ENCODE measurements at regions not wholly inside any gene's neighbourhood (a gene's known extent, or its start where the extent isn't known, plus 50 kb on each side); places are given as distances from the start of the nearest gene placed in this dataset.

DNA sequence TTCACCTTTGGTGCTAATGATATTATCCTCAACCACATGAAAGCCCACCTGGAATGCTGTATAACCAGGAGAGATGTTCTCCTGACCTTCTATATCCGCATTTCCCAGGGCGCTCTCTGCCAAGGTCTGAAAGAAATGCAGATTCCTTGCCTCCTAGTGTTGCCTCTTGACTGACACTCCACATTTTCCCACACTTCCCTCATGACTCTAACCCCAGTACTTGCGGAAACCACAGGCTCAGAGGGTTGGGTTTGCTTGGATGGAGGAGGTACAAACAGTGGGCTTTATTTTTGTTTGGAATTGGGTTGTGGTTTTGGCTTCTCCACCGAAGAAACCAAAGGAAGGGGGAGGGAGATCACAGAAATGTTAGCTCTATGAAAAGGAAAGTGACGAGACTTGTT is 222.9 kb upstream of the CELF2 start:
- H3K4me3 ChIP-seq (ENCODE audit: low read length) = no peak overlapping the region
- TF ChIP-seq, protein P1, sequence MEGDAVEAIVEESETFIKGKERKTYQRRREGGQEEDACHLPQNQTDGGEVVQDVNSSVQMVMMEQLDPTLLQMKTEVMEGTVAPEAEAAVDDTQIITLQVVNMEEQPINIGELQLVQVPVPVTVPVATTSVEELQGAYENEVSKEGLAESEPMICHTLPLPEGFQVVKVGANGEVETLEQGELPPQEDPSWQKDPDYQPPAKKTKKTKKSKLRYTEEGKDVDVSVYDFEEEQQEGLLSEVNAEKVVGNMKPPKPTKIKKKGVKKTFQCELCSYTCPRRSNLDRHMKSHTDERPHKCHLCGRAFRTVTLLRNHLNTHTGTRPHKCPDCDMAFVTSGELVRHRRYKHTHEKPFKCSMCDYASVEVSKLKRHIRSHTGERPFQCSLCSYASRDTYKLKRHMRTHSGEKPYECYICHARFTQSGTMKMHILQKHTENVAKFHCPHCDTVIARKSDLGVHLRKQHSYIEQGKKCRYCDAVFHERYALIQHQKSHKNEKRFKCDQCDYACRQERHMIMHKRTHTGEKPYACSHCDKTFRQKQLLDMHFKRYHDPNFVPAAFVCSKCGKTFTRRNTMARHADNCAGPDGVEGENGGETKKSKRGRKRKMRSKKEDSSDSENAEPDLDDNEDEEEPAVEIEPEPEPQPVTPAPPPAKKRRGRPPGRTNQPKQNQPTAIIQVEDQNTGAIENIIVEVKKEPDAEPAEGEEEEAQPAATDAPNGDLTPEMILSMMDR (conservative IDR thresholded peaks at IDR 0.05; ENCODE audit: low read length) = no peak
- DNase-seq (ENCODE audit: low read depth) = peak; percentile 87

DNA sequence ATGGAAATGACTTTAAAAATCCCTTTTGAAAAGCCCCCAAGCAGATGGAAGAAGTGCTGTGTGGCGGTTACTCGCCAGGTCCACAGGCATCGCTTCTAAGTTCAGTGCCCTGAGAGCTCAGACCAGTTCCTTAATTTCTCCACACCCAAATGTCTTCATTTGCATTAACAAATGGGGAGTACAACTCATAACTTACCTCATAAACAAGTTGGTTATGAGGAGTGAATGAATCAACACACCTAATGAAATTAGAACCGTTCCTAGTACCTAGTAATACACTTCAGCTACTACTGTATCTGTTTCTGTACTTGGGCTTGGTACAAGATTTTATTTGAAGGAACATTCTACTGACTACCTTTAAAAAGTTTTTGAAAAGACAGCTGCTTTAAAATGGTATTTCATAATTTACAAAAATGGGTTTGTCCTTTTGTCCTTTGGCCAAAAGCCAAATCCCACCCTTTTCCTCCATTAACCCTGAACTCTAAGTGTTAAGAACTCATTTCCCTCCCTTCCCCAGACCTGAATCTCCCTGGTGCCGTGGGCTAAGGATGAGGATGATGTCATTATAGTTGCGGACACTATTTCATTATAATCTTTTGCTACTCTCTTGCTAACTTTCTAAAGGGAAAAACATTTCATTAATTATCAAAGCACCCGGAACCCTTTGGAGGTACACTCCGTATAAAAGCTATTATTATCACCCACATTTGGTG is 221.5 kb upstream of the CELF2 start:
- H3K4me3 ChIP-seq (ENCODE audit: low read length) = no peak overlapping the region
- peak; percentile 26 for DNase-seq (ENCODE audit: low read depth)
- TF ChIP-seq, protein P1 (conservative IDR thresholded peaks at IDR 0.05; ENCODE audit: low read length) = no peak

DNA sequence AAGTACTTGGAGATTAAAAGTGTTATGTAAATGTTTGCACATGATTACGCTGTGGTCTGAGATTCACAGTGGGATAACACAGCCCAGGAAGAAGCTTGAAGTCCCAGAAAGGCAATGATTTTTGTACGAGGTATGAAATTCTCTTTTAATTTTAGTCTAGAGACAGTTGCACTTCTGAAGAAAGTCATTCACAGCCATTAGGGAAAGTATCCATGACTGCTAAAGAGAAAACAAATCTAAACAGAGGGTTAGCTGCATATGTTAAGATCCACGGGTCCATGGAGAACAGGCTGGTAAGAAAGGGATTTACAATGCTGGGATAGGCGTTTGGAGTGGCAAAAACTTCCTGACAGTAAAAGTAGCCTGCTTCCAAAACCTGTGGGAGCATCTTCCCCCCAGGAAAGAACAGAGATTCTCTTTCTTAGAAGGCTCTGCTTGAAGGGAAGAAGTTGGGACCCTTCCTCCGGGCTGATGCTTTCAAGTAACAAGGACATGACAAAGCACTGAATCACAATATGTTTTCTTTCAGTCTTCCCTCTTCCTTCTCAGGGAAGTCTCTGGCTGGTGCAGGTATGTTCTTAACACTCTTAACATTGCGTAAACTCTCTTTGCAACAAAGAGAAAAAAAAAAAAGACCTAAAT is 220.8 kb upstream of the CELF2 start:
- no peak overlapping the region for H3K4me3 ChIP-seq (ENCODE audit: low read length)
- TF ChIP-seq, protein P1 (conservative IDR thresholded peaks at IDR 0.05; ENCODE audit: low read length) = no peak
- DNase-seq (ENCODE audit: low read depth) = peak; percentile 25

DNA sequence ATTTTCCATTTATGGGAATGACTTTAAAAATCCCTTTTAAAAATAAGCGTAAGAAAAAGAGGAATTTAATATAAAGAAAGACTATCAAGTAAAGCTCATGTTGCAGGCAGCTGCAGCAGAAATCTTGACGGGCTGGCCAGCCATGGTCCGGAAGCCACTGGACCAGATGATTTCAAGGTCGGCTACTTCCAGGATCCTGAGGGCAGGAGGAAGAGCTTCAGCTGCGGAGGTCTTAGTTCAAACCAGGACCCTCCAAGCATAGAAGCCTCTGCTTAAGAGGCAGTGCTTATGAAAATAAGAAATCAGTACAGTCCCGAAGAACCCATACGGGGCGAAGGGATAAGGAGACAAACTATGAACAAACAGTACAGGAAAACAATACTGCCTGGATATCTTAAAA is 220.2 kb upstream of the CELF2 start:
- peak overlapping the region; percentile 6; the same call in 1 of the 2 replicates for H3K4me3 ChIP-seq (ENCODE audit: low read length)
- TF ChIP-seq, protein P1 (conservative IDR thresholded peaks at IDR 0.05; ENCODE audit: low read length) = no peak
- DNase-seq (ENCODE audit: low read depth) = no peak

DNA sequence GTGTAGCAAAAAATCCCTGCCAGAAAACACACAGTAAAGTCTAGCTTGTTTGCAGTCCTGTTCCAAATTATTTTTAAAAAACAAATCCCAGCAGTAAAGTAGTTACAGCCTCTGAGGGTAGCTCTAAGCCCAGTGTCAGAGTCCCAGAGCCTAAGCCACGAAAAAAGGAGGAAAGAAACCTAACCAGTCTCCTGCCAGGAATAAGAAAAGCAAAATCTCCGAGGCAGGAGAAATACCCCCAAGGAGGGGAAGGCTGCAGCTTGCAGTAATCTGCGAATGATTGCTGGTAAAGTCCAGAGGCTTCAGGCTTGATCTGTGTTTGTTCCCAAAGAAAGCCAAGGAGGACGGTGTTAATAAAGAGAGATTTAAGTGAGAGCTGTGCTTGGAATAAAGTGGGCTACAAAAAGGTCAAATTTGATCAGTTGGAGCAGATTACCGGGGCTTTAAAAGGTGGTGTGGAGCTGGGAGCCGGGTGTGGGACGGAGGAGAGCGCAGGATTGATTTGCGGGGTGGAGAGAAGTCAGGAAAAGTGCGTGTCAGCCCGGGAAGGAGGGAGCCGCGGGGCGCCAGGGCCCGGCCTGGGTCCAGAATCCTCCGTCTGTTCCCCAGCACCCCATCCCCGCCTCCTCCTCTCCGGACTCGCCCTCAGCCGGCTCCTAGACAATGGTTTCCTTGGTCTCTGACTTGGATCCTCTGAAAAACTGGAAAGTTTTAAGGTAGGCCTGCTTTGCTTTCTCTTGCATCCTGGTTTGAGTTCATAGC is 219.4 kb upstream of the CELF2 start:
- peak; percentile 33 for DNase-seq (ENCODE audit: low read depth)
- TF ChIP-seq, protein P1 (conservative IDR thresholded peaks at IDR 0.05; ENCODE audit: low read length) = no peak
- peak overlapping the region; percentile 9 for H3K4me3 ChIP-seq (ENCODE audit: low read length)

DNA sequence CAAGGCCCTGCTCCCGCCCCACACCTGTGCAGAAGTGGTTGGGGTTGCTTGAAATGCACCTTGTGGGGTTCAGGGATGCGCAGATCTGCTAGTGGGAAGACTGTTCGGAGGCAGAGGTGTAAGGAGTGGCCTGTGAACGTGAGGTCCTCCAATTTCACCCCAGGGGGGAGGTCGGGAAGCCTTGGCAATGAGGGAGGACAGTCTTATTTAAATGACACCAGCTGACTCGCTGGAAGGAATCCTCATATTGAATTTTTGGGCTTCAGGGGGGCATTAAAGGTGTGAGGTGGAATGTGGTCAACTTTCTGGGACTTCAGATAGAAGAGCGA is 218.8 kb upstream of the CELF2 start:
- no peak for DNase-seq (ENCODE audit: low read depth)
- TF ChIP-seq, protein P1 (conservative IDR thresholded peaks at IDR 0.05; ENCODE audit: low read length) = no peak
- H3K4me3 ChIP-seq (ENCODE audit: low read length) = peak overlapping the region; percentile 9

Measured in AG10803 (cell line).